HL-60 (cell line): ENCODE measurements at regions not wholly inside any gene's neighbourhood (a gene's known extent, or its start where the extent isn't known, plus 50 kb on each side); places are given as distances from the start of the nearest gene placed in this dataset.

Source experiments
- DNase-seq, 2 experiments: peaks; one replicate each; pipeline ENCODE4 v3.0.0-alpha.2; 2010 to 2020; ENCODE audit warnings: low read depth in 1 of 2, low spot score in 1 of 2
- H3K27ac ChIP-seq: fragments of 250-450 bp; sonication (Bioruptor Pico); replicated peaks from 2 replicates; pipeline ENCODE4 v1.5.1; 2020; ENCODE audit warnings: mild to moderate bottlenecking, moderate library complexity
- H3K27me3 ChIP-seq: fragments of 250-450 bp; sonication (Bioruptor Pico); 2 replicates; pipeline ENCODE4 v1.5.1; 2021; ENCODE audit warnings: mild to moderate bottlenecking, moderate library complexity; ENCODE audit not compliant: insufficient read depth, poor library complexity, severe bottlenecking
- H3K4me3 ChIP-seq: replicated peaks from 2 replicates; pipeline ENCODE4 v1.5.1; 2011; ENCODE audit warnings: mild to moderate bottlenecking, control low read depth, low read length; ENCODE audit not compliant: insufficient read depth
- CTCF ChIP-seq: IDR thresholded peaks from one replicate; pipeline ENCODE4 v1.5.1; 2011; ENCODE audit warnings: low read length, control low read depth, inconsistent platforms; ENCODE audit not compliant: insufficient read depth
- GABPA ChIP-seq: IDR thresholded peaks from 2 replicates; pipeline ENCODE4 v1.6.1; 2012; ENCODE audit warnings: low read depth
- POLR2AphosphoS5 ChIP-seq: IDR thresholded peaks from 2 replicates; pipeline ENCODE4 v1.6.1; 2012; ENCODE audit warnings: low read depth
- REST ChIP-seq: IDR thresholded peaks from 2 replicates; pipeline ENCODE4 v1.6.1; 2012; ENCODE audit warnings: low read depth; ENCODE audit not compliant: insufficient replicate concordance
- SPI1 ChIP-seq: IDR thresholded peaks from 2 replicates; pipeline ENCODE4 v1.6.1; 2012; ENCODE audit warnings: low read depth, mild to moderate bottlenecking, borderline replicate concordance

- DNase-seq = no peak
- Histone ChIP-seq H3K27ac (no peak overlapping the region), H3K4me3 (no peak overlapping the region), H3K27me3 (no peaks in the 10 kb centered on the region)
- TF ChIP-seq POLR2AphosphoS5 (no peak), CTCF (no peak), REST (no peak), SPI1 (no peak), GABPA (no peak)
Measured at GRCh38 chr6:93789532-93789931, 370.2 kb upstream of the EPHA7 start.

- H3K27ac ChIP-seq = no peak overlapping the region
- H3K4me3 ChIP-seq = no peak overlapping the region
- no peak for DNase-seq
- TF ChIP-seq SPI1 (no peak), CTCF (no peak), GABPA (no peak), REST (no peak), POLR2AphosphoS5 (no peak)
- H3K27me3 ChIP-seq = no peaks in the 10 kb centered on the region
Measured at GRCh38 chr6:93787841-93788240, 368.5 kb upstream of the EPHA7 start.

- no peak overlapping the region for H3K27ac ChIP-seq
- TF ChIP-seq REST (no peak), SPI1 (no peak), GABPA (no peak), POLR2AphosphoS5 (no peak), CTCF (no peak)
- no peaks in the 10 kb centered on the region for H3K27me3 ChIP-seq
Measured at GRCh38 chr6:93786474-93787330, 367.3 kb upstream of the EPHA7 start.

More at GRCh38 chr6:93786474-93787330, 367.3 kb upstream of the EPHA7 start:
- H3K4me3 ChIP-seq = no peak overlapping the region
- DNase-seq = no peak
